Globus pallidus (tissue), 1 donor: ENCODE measurements at regions not wholly inside any gene's neighbourhood (a gene's known extent, or its start where the extent isn't known, plus 50 kb on each side); places are given as distances from the start of the nearest gene placed in this dataset.
"Not testable (repeated sequence)": the region's sequence is repeated elsewhere in the genome, so short reads cannot be mapped to it uniquely, and the experiment has no call there.

Experiments
- DNase-seq: peaks from one replicate; pipeline ENCODE4 v3.0.0-alpha.2; 2015; ENCODE audit warnings: low spot score

DNA sequence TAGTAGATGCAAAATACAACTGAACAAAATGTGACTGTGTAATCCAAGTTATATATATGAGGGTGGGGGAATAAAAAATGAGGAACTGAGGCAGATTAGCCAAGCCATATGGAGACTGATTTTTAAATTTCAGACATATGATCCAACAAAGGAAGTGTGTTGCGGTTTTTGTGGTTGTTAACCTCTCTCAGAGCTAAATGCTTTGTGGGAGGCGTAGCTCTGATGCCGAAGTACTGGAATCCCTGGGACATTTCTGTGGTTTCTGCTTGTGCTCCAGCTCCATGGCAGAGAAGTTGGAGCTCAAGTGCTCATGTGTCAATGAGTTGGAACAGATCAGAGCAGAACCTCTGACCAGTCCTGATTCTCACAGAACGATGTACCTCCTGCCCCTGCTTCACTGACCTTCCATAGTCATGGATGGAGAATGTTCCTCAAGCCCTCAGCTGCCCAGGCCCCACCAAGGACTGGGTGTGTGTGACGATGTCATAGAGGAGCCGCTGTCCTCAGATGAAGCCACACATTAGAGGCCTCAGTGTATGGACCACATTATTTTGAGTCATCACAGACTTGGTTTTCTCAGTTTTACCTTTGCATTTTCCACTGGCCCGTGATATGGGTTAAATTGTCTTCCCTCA lies 107.6 kb downstream of the SOX1 start:
- DNase-seq: no peak

DNA sequence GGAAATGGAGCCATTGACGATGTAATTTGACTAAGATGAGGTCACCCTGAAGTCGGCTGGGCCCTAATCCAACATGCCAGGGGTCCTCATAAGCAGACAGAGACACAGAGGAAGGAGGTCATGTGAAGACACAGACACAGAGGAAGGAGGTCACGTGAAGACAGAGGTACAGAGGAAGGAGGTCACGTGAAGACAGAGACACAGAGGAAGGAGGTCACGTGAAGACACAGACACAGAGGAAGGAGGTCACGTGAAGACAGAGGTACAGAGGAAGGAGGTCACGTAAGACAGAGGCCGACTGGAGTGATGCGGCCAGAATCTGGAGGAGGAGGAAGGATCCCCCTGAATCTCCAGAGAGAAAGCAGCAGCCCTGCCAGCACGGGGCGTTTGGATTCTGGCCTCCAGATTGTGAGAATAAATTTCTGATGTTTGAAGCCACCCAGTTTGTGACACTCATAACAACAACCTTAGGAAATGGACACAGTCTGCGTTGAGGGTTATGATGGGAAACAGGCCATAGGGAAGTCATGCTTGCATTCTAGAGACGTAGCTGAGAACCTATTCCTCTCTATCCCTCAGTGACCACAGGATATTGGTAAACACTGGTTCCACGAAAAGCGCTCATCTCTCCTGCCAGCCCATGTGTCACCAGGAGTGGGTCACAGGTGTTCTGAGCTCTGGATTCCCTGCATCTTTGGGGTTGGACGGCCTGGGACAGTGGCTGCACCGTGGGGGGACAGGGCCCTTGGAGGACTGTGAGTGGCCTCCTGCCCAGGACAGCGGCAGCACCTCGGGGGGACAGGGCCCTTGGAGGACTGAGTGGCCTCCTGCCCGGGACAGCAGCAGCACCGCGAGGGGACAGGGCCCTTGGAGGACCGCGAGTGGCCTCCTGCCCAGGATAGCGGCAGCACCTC lies 108.5 kb downstream of the SOX1 start:
- DNase-seq: no peak

DNA sequence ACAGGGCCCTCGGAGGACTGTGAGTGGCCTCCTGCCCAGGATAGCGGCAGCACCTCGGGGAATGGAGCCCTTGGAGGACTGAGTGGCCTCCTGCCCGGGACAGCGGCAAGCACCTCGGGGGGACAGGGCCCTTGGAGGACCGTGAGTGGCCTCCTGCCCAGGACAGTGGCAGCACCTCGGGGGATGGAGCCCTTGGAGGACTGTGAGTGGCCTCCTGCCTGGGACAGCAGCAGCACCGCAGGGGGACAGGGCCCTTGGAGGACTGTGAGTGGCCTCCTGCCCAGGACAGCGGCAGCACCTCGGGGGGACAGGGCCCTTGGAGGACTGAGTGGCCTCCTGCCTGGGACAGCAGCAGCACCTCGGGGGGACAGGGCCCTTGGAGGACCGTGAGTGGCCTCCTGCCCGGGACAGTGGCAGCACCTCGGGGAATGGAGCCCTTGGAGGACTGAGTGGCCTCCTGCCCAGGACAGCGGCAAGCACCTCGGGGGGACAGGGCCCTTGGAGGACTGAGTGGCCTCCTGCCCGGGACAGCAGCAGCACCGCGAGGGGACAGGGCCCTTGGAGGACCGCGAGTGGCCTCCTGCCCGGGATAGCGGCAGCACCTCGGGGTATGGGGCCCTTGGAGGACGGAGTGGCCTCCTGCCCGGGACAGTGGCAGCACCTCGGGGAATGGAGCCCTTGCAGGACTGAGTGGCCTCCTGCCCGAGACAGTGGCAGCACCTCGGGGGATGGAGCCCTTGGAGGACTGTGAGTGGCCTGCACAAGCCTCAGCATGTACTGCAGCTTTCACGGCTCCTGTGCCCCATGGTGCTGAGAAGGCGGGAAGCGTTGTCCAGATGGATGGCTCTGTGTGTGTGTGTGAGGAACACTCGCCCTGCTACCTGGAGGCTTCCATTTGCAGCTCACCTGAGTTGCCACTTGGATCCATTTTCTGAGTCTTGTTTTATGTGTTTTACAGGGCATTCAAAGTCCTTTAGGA lies 109.5 kb downstream of the SOX1 start:
- not testable (repeated sequence) for DNase-seq

DNA sequence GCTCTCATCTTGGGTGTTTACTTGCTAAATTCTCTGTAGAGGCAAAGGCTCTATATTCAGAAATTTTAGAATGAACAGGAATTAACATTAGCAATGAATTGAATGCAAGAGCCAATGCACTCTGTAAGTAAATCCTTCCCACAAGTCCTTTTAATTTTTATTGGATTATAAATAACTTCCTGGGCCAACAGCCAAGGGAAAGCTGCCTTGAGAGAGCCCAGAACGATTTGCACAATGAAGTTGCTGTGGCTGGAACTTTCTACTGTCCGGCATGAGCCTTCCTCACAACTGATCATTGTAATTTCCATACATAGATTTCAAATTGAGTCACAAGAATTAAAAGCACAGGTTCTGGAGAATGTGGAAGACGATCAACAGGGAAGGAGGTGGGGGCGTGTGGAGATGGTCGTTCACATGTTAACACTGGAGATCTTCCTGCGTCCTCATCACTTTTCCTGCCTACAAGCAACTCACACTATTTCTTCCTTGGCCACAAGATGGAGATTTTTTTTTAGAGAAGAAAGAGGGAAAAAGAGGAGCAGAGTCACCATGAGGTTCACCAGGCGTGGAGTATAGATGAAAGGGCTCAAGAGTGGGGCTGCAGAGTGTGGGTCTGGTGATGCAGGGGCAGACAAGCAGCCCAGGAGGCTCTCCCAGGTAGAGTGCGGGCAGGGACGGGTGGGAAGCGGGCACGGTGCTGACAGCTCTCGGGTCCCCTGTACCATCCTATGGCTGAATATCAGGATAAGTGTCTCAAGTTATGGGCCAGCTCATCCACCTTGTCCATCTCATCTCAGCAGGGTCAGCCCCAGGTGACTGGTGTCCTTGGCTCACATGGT lies 110.7 kb downstream of the SOX1 start:
- DNase-seq: no peak

DNA sequence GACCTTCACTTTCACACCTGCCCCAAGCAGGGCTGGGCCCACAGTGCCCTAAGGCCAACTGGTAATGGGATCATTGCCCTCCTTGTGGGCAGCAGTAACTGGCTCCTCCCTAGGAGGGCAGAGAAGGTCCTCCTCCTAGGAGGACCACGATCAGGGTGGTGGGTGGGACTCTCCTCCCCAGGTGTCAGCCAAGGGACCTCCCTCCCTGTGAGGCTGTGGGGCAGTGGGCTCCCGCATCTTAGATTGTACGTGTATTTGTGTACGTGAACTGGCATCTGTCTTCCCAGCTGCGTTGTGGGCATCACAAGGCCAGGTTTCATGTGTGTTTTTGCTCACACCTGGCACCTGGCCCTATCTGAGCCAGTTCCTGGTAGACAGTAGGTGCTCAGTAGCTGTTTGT lies 111.8 kb downstream of the SOX1 start:
- DNase-seq: no peak

DNA sequence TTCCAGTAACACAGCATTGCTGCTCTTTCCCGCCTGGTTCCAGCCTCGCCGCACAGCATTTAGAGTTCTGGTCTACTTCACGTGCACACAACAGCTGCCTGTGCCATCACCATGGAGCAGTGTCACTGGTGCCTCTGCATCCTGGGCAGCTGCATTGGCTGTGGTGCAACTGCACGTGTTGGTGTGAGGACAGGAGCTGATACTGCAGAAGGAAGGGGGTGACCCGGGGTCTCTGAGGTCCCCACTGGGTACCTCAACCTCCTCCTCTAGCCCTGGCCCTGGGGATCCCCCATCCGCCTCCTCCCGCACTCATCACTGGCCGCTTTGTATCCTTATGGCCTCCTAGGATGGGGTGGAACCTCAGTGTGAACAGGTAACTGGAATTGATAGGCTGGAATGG lies 112.5 kb downstream of the SOX1 start:
- no peak for DNase-seq

DNA sequence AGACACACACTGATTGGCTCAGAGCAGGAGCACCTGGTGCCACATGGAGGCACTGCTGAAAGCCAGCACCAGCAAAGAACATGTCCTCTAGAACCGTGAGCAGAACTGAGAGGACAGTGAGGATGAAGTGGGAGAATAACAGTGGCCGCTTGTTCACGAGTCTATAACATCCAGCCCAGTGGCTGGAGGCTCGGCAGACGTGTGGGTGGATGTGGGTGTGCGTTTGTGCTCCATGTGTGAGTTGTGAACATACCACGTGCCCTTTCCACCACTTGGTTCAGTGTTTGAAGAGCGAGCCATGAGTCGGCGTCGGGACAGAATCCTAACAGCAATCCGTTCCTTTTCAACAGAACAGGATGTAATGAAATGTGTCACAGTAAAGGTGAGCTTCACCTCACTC lies 113.0 kb downstream of the SOX1 start:
- DNase-seq: no peak

DNA sequence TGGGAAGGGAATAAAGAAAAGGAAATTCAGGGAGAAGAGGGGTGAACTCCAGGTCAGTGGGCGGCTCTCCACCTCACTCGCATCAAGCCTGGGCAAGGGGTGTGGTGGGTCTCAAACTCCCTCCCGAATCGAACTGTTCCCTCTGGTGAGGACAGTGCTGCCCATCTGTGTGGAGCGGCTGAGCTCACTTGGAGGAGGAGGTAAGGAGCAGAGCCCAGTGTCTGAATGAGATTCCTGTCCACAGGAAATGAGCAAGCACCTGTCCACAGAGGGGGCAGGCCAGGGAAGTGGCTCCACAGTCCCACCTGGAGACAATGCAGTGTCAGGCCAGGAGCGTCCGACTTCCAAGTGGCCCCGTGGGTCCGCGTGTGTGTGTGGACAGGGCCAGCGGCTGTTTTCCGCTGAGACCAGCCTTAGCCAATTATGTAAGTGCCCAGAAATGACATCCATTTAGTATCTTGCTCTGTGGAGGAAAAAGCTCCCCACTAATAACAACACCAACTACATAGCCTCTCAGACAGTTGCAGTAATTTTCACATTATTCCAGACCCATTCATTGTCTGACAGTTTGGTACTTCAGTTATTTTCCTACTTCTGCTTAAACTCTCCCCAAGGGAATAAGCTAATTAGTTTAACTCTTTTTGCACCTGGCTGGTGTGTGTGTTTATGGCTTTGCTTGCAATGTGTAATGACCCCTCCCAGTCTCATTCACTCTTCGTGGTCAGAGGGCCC lies 114.6 kb downstream of the SOX1 start:
- DNase-seq: no peak

DNA sequence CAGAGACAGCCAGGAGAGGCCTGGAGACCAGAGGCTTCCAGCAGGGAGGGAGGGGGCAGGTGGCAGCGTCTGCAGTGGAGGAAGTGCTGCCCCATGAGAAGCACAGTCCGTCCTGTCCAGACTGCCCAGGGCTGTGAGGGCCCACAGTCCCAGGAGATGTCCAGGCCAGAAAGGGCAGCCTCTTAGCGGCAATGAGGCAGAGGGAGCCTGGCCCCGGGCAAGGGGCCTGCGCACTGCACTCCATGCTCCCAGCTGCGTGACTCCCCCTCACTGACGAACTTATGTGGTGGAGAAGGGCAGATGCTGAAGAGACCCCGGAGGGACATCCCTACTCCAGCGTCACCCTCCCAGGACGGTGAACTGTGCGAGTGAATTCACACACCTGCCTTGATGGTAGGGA lies 115.3 kb downstream of the SOX1 start:
- DNase-seq: no peak

DNA sequence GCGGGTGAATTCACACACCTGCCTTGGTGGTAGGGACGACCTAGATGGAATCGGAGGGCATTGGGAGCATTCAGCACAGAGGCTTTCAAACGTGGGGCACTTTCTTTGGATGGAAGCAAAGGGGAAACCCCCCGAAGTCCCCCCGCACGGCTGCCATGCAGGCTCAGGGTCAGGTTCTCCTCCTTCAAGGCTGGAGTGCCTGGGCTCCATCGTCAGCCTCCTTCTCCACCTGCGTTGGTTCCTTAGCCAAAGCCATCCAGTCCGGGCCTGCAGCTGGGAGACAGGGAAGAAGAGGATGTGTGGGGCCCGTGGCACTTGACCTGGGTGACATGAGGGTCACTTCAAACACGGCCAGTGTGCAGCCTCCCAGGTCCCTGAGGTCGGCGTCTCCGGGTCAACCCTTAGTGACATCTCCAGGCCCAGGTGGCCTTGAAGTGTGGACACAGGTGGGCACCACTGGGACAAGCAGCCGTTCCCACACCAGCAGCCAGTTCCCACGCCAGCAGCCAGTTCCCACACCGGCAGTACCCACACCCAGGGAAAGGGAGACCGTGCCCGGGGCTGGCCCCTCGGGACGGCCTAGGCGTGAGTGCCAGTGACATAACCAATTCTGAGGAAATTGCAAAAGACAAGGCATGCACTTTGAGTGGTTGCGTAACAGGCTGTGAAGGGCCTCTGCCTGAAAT lies 116.0 kb downstream of the SOX1 start:
- DNase-seq: no peak

DNA sequence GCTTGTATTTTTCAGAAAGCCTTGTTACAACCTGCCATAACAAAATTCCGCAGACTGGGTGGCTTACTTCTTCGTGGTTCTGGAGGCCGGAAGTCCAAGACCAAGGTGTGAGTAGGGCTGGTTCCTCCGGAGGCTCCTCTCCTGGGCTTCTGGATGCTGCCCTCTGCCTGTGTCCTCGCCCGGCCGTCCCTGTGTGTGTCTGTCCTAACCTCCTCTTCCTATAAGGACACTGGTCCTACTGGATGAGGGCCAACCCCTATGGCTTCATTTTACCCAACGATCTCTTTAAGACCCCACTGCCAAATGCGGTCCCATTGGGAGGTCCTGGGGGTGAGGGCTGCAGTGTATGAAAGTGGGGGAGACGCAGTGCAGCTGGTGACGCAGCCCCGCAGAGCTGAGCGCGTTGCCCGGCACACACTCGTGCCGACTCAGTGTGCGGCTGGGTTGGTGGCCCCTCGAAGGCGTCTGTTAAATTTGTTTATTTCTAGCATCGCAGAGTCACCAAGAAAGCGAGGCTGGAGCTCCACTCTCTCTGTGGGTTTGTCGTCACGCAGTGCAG lies 116.7 kb downstream of the SOX1 start:
- DNase-seq: no peak

DNA sequence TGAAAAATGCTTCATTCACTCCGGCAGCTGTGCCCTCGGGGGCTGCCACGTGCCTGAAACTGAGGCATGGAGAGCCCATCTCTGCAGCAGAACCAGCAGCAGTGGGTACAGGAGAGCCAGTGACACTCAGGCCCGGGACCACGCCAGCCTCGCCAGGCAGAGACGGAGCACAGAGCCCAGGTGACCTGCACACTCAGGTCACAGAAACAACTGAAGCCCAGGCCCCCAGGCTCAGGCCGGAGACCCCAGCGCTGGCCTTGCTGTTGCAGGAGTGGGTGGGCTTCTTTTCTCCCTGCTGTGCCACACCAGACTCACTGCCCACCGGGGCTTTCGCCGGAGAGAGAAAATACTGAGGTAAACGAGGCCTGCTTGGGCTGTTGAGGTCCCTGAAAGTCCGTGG lies 117.3 kb downstream of the SOX1 start:
- DNase-seq: no peak

DNA sequence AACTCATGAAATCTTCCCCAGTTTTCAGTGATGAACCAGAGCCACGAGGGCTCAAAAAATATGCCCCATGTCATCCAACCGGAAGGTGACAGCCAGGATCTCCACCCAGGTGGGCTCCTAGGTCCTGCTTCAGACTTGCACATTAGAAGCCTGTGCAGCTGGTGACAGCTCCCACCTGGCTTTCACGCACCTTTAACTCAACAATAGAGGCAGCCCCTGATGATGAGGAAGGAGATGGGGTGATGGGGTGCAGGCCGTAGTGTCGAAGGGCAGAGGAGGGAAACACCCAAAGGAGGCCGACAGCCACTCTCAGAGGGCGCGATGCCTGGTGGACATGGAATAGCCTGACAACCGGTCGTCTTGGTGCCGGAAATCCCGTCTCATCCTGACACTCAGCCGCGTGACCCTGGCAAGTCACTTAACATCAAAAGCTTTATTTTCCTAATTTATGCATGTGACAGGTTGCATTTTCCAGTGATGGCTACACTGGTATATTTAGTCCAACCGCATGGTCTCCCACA lies 118.0 kb downstream of the SOX1 start:
- no peak for DNase-seq

DNA sequence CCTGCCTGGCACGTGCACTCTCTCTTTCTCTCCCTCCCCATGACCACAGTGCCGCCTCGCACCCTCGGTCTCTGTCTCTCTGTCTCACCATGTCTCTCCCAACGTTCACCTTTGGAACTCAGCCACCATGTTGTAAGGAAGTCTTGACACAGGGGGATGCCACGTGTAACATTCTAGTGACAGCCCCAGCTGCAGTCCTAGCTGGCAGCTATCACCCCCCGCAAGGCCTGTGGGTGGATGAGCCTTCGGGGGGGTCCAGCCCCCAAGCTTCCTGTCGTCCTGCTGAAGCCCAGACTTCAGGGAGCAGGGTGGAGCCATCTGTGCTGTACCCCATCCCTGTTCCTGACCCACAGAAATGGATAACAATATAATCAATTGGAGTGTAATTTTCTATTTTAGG lies 118.5 kb downstream of the SOX1 start:
- no peak for DNase-seq

DNA sequence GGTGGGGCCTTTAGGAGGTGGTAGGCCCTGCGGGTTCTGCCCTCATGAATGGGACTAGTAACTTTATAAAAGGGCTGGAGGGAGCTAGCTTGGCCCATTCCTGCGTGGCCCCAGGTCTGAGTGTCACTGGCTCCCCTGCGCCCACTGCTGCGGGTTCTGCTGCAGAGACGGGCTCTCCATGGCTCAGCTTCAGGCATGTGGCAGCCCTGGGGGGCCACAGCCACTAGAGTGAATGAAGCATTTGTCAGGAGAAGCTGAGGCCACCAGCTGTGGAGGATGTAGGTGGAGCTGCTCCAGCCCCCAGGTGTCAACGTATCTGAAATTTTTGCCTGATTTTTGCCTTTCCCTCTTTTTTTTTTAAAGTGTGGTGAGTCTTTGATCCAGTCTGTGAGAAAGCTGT lies 119.1 kb downstream of the SOX1 start:
- DNase-seq: no peak

DNA sequence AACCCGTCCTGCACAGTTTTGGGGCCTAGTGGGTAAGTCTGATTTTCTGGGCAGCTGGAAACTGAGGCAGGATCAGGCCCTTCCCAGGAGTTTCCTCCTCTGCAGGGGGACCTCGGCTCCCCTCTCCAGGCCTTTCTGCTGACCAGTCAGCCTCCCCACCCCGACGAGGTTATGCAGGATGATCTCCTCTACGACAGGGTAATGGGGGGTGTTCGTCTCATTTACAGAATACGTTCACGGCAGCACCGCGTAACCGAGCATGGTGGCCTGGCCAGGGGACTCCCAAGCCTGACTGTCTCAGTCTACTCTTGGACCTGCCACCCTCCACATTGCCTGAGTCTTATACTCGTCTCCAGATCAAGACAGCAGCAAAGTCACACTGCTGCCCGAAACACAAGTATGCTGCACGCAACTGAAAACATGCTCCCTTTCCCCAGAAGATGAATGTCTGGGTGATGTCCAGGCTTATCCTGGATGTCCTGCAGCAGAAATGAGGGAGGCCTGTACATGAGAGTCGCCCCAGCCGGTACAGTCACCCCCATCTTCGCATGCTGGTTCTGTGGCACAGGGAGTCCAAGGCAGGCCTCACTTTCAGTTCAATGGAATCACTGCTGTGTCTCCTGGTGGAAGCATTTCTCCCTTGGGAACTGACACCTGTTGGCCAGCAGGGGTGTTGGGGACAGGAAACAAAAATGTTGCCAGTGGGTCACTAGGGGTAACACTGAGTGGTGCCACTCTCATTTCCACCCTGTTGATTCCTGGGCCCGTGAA lies 120.8 kb downstream of the SOX1 start:
- no peak for DNase-seq

DNA sequence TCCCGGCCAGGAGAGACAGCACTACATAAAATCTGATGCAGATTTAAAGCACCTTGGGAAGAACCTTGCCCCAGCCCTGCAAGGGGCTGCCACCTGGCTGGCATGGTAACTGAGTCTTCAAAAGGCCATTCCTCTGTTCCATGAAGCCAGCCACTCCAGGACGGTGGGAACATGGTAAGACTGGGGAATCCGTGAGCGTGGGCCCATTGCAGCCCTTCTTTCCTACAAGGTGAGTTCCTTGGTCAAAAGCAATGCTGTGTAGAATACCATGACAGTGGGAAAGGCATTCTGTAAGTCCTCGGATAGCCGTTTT lies 121.3 kb downstream of the SOX1 start:
- no peak for DNase-seq

DNA sequence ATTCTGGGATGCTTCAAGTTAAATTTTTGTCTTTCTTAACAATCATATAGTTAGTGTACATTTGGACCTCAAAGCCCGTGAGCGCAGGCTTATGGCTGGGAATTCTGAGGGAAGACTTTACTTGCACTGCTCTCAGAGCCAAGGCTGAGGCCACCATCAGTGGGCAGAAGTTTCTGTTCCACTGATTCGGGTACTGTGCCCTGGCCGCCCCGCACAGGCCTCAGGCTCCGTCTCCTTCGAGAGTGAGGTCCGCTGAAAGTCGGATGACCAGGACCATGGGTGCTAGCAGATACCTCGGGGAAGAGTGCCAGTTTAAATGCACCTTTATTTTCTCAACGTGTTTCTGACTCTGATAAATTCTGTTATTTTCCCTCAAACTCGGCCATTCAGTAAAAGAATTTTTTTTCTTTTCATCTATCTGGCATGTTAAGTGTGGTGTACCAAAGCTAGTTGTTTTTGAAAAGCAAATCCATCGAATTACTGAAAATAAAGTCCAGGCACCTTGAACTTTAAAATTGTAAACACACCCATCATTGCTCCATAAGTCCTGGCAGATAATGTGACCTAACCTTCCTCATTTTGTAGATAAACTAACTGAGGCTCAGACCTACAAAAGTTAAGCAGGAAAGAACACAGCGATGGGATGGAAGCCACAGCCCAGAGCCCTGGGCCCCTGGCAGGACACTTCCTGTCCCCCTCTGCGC lies 126.7 kb downstream of the SOX1 start:
- no peak for DNase-seq

DNA sequence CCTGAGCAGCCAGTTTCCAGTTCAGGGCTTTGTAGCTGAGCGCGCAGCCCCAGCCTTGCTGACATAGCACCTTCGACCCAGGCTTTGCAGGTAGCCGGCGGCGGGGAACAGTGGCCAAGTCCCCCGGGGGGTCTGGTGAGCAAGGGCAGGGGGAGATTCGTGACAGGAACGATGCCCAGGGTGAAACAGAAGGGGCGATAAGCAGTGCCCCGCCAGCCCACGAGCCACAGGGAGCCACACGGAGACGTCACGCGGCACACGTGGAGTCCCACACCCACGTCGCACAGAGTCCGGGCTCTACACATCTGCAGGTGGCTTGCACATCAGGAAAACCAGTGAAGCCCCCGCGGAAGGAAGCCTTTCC lies 127.2 kb downstream of the SOX1 start:
- no peak for DNase-seq
